HG03521 (cell line): ENCODE measurements at regions not wholly inside any gene's neighbourhood (a gene's known extent, or its start where the extent isn't known, plus 50 kb on each side); places are given as distances from the start of the nearest gene placed in this dataset.

Source experiments
- ATAC-seq: cut with Tn5 transposase; IDR thresholded peaks from one replicate; pipeline ENCODE4 v1.9.1; 2021; ENCODE audit warnings: mild to moderate bottlenecking, moderate library complexity; ENCODE audit not compliant: unreplicated experiment

DNA sequence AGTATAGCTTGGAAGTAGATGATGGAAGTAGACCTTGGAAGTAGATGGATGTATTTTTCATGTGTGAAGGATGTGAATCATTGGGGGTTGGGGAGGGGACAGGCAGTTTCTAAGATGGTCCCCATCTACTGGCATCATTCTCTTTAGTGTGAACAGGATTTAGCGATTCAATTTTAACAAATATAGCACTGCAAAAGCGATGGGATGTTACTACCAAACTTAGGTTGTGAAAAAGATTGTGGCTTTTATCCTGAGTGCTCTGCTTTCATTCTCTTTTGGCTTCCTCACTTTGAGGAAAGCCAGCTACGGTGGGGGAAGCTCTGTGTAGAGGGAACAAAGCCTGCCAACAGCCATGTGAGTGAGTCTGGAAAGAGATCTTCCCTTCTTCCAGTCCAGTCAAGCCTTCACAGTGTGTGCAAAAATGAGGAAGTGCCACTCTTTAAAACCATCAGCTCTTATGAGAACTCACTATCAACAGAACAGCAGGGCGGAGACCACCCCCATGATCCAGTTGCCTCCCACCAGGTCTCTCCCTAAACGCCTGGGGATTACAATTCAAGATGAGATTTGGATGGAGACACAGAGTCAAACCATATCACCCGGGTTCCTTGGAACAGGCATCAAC is 441.4 kb downstream of the SH3GL2 start:
- no peak for ATAC-seq

DNA sequence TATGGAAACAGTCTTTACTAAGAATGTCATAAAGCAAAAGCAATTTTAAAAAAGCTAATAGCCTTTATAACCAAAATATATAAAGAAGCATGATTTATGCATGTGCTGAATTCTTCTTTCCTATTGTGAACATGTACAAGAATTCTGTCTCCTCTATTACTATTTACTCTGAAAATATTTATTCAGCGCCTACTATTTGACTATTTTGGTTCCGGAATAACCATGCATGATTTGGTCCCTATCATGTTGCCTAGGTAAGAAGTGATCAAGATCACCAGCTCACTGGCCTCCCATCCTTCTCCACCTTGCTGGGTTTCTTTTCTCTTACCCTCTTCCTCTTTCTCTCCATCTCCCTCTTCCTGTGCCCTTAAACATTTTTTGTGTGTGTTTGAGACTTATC is 443.8 kb downstream of the SH3GL2 start:
- ATAC-seq: no peak

DNA sequence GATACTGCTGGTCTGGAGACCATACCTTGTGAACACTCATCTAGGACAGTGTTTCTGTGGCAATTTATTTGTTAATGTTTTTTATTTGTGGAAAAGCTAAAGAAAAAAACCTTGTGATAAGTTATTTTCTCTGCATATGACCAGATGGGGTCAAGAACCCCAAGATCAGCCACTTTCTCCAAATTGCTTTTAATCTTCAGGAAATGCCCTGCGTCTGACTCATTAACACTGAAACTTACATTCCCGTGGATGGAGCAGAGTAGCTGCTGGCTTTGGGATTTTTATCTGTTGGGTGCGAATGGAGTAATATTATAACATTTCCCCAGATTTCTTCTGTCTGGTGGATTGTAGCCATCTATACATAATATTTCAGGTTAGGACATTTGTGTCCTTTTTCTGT is 444.5 kb downstream of the SH3GL2 start:
- ATAC-seq: no peak

- no peak for ATAC-seq
Measured at GRCh38 chr9:18032636-18033035, 441.3 kb upstream of the ADAMTSL1 start.

GRCh38 chr9:18036422-18037187 is 437.3 kb upstream of the ADAMTSL1 start:
- no peak for ATAC-seq

DNA sequence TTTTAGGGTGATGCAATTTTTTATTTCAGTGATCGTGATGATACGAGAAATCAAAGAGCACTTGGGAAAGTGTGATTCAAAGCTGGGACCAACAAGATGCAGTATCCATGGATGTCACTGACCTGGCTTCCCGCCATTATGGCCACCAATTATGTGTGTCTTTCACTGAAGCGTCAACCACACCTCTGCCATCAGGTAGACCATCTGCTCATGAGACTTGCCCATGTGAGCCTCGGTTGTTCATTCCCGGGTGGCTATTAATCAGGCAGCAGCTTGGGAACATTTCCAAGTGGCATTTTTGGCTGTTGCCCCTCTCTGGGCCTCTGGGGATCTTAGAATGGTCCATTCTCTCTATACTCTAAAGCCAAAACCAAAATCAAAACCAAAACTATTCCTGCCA is 436.0 kb upstream of the ADAMTSL1 start:
- no peak for ATAC-seq

GRCh38 chr9:18040327-18040726 is 433.6 kb upstream of the ADAMTSL1 start:
- no peak for ATAC-seq

GRCh38 chr9:18043978-18044377 is 430.0 kb upstream of the ADAMTSL1 start:
- ATAC-seq: no peak

DNA sequence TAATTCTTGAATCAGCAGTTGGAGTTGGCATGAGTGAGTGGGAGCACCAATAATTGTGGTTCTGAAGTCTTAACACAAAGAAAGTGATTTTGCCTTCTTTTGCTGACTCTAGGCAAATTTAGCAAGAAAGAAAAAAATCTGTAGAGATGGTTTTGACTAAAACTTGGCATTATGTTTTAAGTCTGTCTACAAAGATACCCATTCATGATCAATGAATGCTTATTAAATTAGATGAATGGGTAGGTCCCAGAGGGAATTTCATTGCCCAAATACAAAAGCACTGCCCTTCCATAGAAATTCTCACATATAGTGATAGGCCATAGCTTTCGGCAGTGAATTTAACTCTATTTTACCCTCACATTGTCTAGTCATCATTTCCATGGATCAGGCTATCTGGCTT is 428.6 kb upstream of the ADAMTSL1 start:
- no peak for ATAC-seq

GRCh38 chr9:18046068-18046467 is 427.9 kb upstream of the ADAMTSL1 start:
- no peak for ATAC-seq

DNA sequence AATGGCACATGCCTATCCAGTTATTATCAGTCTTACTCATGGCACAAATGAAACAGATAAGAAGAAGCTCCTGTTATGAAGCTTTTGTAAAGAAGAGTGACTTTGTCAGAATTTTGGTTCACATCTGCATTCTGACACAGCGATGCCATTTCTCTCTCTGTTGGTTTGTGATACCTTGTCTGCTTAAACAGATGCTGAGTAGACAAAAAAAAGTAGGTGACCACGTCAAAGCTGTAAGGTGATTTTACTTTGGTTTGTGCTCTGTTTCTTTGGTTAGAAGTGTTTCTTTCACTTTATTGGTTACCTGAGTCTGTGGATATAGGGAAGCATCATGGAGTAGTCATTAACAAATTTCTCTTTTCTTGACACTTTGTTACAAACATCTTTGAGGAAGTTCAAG is 422.3 kb upstream of the ADAMTSL1 start:
- no peak for ATAC-seq

DNA sequence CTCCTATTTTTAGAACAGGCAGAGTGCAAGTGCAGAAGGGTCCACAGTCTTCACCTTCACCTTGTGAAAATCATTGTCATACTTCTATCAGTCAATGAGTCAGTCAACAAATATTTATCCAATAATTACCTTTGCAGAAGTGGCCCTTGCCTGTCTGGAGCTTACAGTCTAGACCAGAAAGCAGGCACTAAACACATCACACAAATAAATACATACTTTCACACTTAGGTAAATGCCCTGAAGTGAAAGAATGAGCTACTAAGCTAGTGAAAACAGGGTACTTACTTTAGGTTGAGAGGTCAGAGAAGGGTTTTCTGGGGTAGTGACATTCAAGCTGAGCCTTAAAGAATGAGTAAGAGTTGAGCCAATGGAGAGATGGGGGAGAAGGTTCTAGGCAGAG is 421.9 kb upstream of the ADAMTSL1 start:
- ATAC-seq: no peak

- no peak for ATAC-seq
Measured at GRCh38 chr9:18056269-18056992, 417.5 kb upstream of the ADAMTSL1 start.

GRCh38 chr9:18056993-18057369 is 417.0 kb upstream of the ADAMTSL1 start:
- ATAC-seq: peak; percentile 93

- no peak for ATAC-seq
Measured at GRCh38 chr9:18058564-18059442, 415.1 kb upstream of the ADAMTSL1 start.

- no peak for ATAC-seq
Measured at GRCh38 chr9:18059447-18059846, 414.5 kb upstream of the ADAMTSL1 start.

DNA sequence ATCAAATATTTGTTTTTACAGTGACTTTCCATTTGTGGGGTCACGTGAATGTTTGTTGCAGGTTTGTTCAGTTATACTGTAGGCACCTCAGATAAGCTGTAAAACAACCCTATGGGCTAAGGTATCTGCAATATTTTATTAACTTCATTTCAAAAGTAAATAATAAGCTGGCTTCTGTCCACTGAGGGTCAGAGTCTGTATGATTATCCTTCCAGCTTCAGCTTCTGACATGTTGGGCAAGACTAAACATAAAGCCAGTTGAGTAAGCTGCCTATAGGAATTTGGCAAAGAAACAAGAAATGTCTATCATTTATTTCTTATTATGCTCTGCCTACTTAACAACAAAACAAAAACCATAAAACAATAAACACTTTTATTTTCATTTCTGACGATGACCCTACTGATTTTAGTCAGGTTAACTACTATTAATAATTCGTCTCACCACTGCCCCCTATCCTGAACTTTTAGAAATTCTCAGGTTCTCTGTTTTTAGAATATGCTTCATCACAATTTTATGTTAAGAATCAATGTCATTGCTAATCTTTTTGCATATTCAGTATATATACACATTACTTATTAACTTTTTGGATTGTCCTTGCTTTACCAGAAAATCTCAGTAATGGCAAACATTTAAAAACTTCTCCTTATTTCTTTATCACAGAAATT is 413.6 kb upstream of the ADAMTSL1 start:
- no peak for ATAC-seq

- ATAC-seq: no peak
Measured at GRCh38 chr9:18061332-18061731, 412.6 kb upstream of the ADAMTSL1 start.

GRCh38 chr9:18061856-18062255 is 412.1 kb upstream of the ADAMTSL1 start:
- ATAC-seq: no peak

- ATAC-seq: no peak
Measured at GRCh38 chr9:18063856-18064390, 410.0 kb upstream of the ADAMTSL1 start.
